HG02852 (cell line): ENCODE measurements at regions not wholly inside any gene's neighbourhood (a gene's known extent, or its start where the extent isn't known, plus 50 kb on each side); places are given as distances from the start of the nearest gene placed in this dataset.

Source experiments
- ATAC-seq: cut with Tn5 transposase; IDR thresholded peaks from one replicate; pipeline ENCODE4 v1.9.1; 2021; ENCODE audit warnings: mild to moderate bottlenecking, moderate library complexity; ENCODE audit not compliant: unreplicated experiment

- no peak for ATAC-seq
These were observed 338.5 kb downstream of the PLK2 start for GRCh38 chr5:58121391-58121790.

- no peak for ATAC-seq
These were observed 342.3 kb downstream of the PLK2 start for GRCh38 chr5:58117542-58117941.

GRCh38 chr5:58116346-58116745, 343.5 kb downstream of the PLK2 start:
- ATAC-seq, result no peak

- ATAC-seq, result no peak
These were observed 344.1 kb downstream of the PLK2 start for GRCh38 chr5:58115811-58116210.

GRCh38 chr5:58114324-58114723, 345.6 kb downstream of the PLK2 start:
- no peak for ATAC-seq

- ATAC-seq, result no peak
These were observed 346.7 kb downstream of the PLK2 start for GRCh38 chr5:58113172-58113571.

GRCh38 chr5:58108511-58108910, 351.4 kb downstream of the PLK2 start:
- no peak for ATAC-seq

GRCh38 chr5:58107704-58108103, 352.2 kb downstream of the PLK2 start:
- no peak for ATAC-seq

GRCh38 chr5:58106754-58107410, 353.0 kb downstream of the PLK2 start:
- ATAC-seq, result no peak

- no peak for ATAC-seq
These were observed 354.1 kb downstream of the PLK2 start for GRCh38 chr5:58105836-58106235.

GRCh38 chr5:58099257-58099656, 360.6 kb downstream of the PLK2 start:
- ATAC-seq, result no peak

GRCh38 chr5:58094031-58094430, 365.9 kb downstream of the PLK2 start:
- ATAC-seq, result no peak

- no peak for ATAC-seq
These were observed 369.2 kb downstream of the PLK2 start for GRCh38 chr5:58090704-58091103.

- ATAC-seq, result no peak
These were observed 370.9 kb downstream of the PLK2 start for GRCh38 chr5:58088941-58089340.

GRCh38 chr5:58087905-58088304, 372.0 kb downstream of the PLK2 start:
- ATAC-seq, result no peak

GRCh38 chr5:58087123-58087522, 372.8 kb downstream of the PLK2 start:
- ATAC-seq, result no peak

- no peak for ATAC-seq
These were observed 374.1 kb downstream of the PLK2 start for GRCh38 chr5:58085800-58086199.

- no peak for ATAC-seq
These were observed 378.5 kb downstream of the PLK2 start for GRCh38 chr5:58081435-58081834.

GRCh38 chr5:58080573-58080972, 379.3 kb downstream of the PLK2 start:
- ATAC-seq, result no peak

GRCh38 chr5:58077966-58078365, 381.9 kb downstream of the PLK2 start:
- no peak for ATAC-seq

GRCh38 chr5:58077416-58077815, 382.5 kb downstream of the PLK2 start:
- ATAC-seq, result no peak

GRCh38 chr5:58076483-58077257, 383.2 kb downstream of the PLK2 start:
- ATAC-seq, result no peak

- no peak for ATAC-seq
These were observed 384.0 kb downstream of the PLK2 start for GRCh38 chr5:58075907-58076306.
